CD4-positive, alpha-beta memory T cell (primary cell): ENCODE measurements at regions not wholly inside any gene's neighbourhood (a gene's known extent, or its start where the extent isn't known, plus 50 kb on each side); places are given as distances from the start of the nearest gene placed in this dataset.

Experiments used
- CTCF ChIA-PET: fragments of 350-600 bp; sonication (Branson Sonifier 250); formaldehyde crosslinking; loops from one replicate; lab custom pipeline; 2021; ENCODE audit warnings: inconsistent platforms; ENCODE audit not compliant: partially characterized antibody; lab: Charles Lee
- POLR2A ChIA-PET: fragments of 350-600 bp; sonication (Branson Sonifier 250); formaldehyde crosslinking; loops from one replicate; lab custom pipeline; 2021; ENCODE audit not compliant: partially characterized antibody; lab: Charles Lee
- DNase-seq, 5 donors: peaks; one replicate each; pipeline versions ENCODE4 v3.0.0 to v3.0.0-alpha.2; 2020 to 2022; ENCODE audit warnings: mixed read lengths in 1 of 5
- H3K27ac ChIP-seq: one replicate; pipeline ENCODE4 v1.7.0; 2013; ENCODE audit warnings: low read depth, low read length
- H3K27me3 ChIP-seq: 2 replicates; pipeline ENCODE4 v1.7.0; 2013; ENCODE audit warnings: mild to moderate bottlenecking, low read length, moderate library complexity; ENCODE audit not compliant: insufficient read depth
- H3K36me3 ChIP-seq: 2 replicates; pipeline ENCODE4 v1.7.0; 2013; ENCODE audit warnings: mild to moderate bottlenecking, low read length, moderate library complexity; ENCODE audit not compliant: insufficient read depth
- H3K4me1 ChIP-seq: 2 replicates; pipeline ENCODE4 v1.7.0; 2013; ENCODE audit warnings: mild to moderate bottlenecking, low read length, moderate library complexity; ENCODE audit not compliant: insufficient read depth
- H3K4me3 ChIP-seq, 2 donors: one replicate each; pipeline ENCODE4 v1.7.0; 2013; ENCODE audit warnings: low read length in 2 of 2, mild to moderate bottlenecking in 1 of 2
- H3K9me3 ChIP-seq, 2 donors: one replicate each; pipeline ENCODE4 v1.7.0; 2013; ENCODE audit warnings: low read length in 2 of 2, control low read depth in 1 of 2; ENCODE audit not compliant: control insufficient read depth in 1 of 2
- H3K27ac Mint-ChIP-seq, 7 donors: one replicate each; pipeline ENCODE4 v1.8.0; 2020 to 2021; ENCODE audit warnings: mixed read lengths in 7 of 7, mild to moderate bottlenecking in 6 of 7, inconsistent platforms in 3 of 7, moderate library complexity in 3 of 7
- H3K27me3 Mint-ChIP-seq, 2 donors: one replicate each; pipeline ENCODE4 v1.8.0; 2020 to 2021; ENCODE audit warnings: mixed read lengths in 2 of 2
- H3K36me3 Mint-ChIP-seq, 2 donors: one replicate each; pipeline ENCODE4 v1.8.0; 2020 to 2021; ENCODE audit warnings: mixed read lengths in 2 of 2, inconsistent platforms in 1 of 2, mild to moderate bottlenecking in 1 of 2
- H3K4me1 Mint-ChIP-seq, 4 donors: one replicate each; pipeline ENCODE4 v1.8.0; 2020 to 2021; ENCODE audit warnings: mixed read lengths in 4 of 4, mild to moderate bottlenecking in 1 of 4
- H3K4me3 Mint-ChIP-seq, 8 donors: one replicate each; pipeline ENCODE4 v1.8.0; 2020 to 2021; ENCODE audit warnings: mixed read lengths in 8 of 8, mild to moderate bottlenecking in 7 of 8, moderate library complexity in 6 of 8, inconsistent platforms in 3 of 8
- H3K9me3 Mint-ChIP-seq, 8 donors: one replicate each; pipeline ENCODE4 v1.8.0; 2020 to 2021; ENCODE audit warnings: mixed read lengths in 8 of 8, mild to moderate bottlenecking in 5 of 8, inconsistent platforms in 3 of 8, moderate library complexity in 1 of 8
- intact Hi-C: fragments of 100-400 bp; cut with micrococcal nuclease; formaldehyde crosslinking; loops from one replicate; pipeline ENCODE4 v1.15.1; 2023

DNA sequence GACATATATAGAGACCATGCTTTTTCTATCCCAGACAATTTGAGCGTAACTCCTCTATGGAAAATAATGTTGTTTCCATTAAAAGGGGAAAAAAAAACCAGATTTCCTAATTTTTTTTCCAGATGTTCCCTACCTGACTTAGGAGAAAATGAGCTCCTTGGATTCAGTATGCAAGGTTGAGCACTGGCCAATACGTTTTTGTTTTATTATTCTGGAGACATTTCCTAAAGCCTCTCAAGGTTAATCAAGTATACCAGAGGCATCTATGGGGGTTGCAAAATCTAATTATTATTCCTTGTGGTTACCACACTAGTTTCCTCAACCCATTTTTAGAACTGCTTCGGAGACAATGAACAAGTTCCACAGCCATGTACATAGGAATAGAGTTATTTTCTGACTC, 291.3 kb downstream of the SLC16A7 start:
- Mint-ChIP-seq H3K27ac (no peak overlapping the region), H3K9me3 (peaks cover 0 to 6% (median 0%) of the 10 kb centered on the region in 8 donors), H3K36me3 (no peaks in the 10 kb centered on the region), H3K4me3 (no peak overlapping the region), H3K4me1 (no peaks in the 10 kb centered on the region), H3K27me3 (no peaks in the 10 kb centered on the region)
- H3K9me3 ChIP-seq: no peaks in the 10 kb centered on the region
- no peaks in the 10 kb centered on the region for H3K36me3 ChIP-seq
- no peak overlapping the region for H3K27ac ChIP-seq
- H3K4me3 ChIP-seq: no peak overlapping the region
- DNase-seq: no peak
- H3K27me3 ChIP-seq: no peaks in the 10 kb centered on the region
- ChIA-PET POLR2A (no interaction called here), CTCF (no interaction called here)
- intact Hi-C loops: no loop called here
- H3K4me1 ChIP-seq: no peaks in the 10 kb centered on the region

- H3K27ac ChIP-seq: no peak overlapping the region
- DNase-seq: no peak
- H3K36me3 ChIP-seq: no peaks in the 10 kb centered on the region
- no peaks in the 10 kb centered on the region for H3K4me1 ChIP-seq
- no peak overlapping the region for H3K4me3 Mint-ChIP-seq
- no peaks in the 10 kb centered on the region for H3K27me3 Mint-ChIP-seq
- no peak overlapping the region for H3K4me3 ChIP-seq
- H3K27me3 ChIP-seq: no peaks in the 10 kb centered on the region
- no peaks in the 10 kb centered on the region for H3K9me3 ChIP-seq
- ChIA-PET POLR2A (no interaction called here), CTCF (no interaction called here)
- no peaks in the 10 kb centered on the region for H3K36me3 Mint-ChIP-seq
- intact Hi-C loops: no loop called here
- no peaks in the 10 kb centered on the region for H3K4me1 Mint-ChIP-seq
- H3K9me3 Mint-ChIP-seq: peaks cover 0 to 6% (median 0%) of the 10 kb centered on the region in 8 donors
- H3K27ac Mint-ChIP-seq: no peak overlapping the region
Measured at GRCh38 chr12:59890896-59891579, 295.2 kb downstream of the SLC16A7 start.

DNA sequence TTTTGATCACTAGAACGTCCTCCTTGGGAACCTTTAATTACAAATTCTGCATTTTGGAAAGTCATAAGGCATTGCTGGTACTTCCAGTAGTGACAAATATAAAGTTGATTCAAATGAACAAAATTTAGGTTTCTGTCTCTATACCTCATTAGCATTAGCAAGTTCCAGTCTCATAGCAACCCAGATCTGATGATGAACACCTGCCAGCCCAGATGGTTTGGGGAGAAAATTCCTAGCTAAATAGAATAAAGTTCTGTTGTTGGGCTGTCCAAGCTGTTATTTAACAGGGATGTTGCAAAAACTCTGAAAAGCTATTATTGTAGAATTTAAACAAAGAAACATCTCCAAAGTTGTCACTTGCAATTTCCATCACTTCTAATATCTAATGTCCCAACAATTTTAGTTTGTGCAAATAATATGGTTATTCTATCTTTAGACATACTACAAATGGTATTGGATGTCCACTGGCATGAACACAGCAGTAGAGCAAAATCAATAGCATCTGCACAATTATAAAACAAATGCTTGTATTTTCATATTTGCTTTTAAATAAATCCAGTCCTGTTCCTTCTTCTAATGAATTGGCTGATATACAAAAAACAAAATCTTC, 299.4 kb downstream of the SLC16A7 start:
- no peak overlapping the region for H3K4me3 ChIP-seq
- H3K36me3 Mint-ChIP-seq: no peaks in the 10 kb centered on the region
- CTCF ChIA-PET: no interaction called here
- no peaks in the 10 kb centered on the region for H3K4me1 Mint-ChIP-seq
- peaks cover 0 to 2% (median 0%) of the 10 kb centered on the region in 8 donors for H3K9me3 Mint-ChIP-seq
- H3K27me3 Mint-ChIP-seq: peaks cover 0 to 1% of the 10 kb centered on the region in 2 donors
- POLR2A ChIA-PET: no interaction called here
- intact Hi-C loops: no loop called here
- H3K9me3 ChIP-seq: no peaks in the 10 kb centered on the region
- H3K4me3 Mint-ChIP-seq: no peak overlapping the region
- H3K4me1 ChIP-seq: no peaks in the 10 kb centered on the region
- no peak for DNase-seq
- H3K27ac ChIP-seq: no peak overlapping the region
- H3K27ac Mint-ChIP-seq: no peak overlapping the region
- H3K27me3 ChIP-seq: no peaks in the 10 kb centered on the region
- H3K36me3 ChIP-seq: no peaks in the 10 kb centered on the region

DNA sequence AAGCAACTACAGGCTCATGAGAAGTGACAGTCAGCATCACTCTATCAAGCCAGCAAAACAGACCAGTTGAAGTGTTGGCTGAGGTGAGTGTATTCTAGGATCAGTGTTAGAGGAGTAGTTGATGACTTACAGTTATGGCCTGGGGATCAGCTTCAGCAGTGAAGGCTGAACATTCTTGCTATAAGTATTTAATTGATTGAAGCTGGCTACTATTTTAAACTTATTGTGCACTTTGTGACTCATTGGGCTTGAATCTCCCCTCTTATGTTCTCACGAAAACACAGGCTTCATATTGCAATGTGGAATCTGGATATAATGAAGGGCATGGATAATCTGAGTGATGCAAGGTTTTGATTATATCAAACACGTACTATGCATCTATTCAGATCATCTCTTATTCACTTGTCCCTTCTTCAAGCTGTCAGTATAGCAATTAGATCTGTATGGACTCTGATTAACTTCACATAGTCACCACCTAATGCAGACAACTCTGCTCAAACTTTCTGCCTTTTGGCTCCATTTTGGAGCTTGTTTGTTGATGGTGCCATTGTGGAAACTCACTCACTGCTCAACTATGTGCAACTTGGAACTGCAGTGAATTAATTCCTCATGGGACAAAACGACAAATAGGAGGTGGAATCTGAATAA, 309.2 kb downstream of the SLC16A7 start:
- intact Hi-C loops: no loop called here
- Histone ChIP-seq H3K4me1 (no peaks in the 10 kb centered on the region), H3K9me3 (no peaks in the 10 kb centered on the region), H3K27me3 (no peaks in the 10 kb centered on the region), H3K4me3 (no peak overlapping the region), H3K36me3 (no peaks in the 10 kb centered on the region), H3K27ac (no peak overlapping the region)
- Mint-ChIP-seq H3K36me3 (no peaks in the 10 kb centered on the region), H3K4me3 (no peak overlapping the region), H3K4me1 (no peaks in the 10 kb centered on the region), H3K27me3 (no peaks in the 10 kb centered on the region), H3K27ac (no peak overlapping the region), H3K9me3 (peaks cover 0 to 5% (median 0%) of the 10 kb centered on the region in 8 donors)
- CTCF ChIA-PET: no interaction called here
- DNase-seq: no peak
- POLR2A ChIA-PET: no interaction called here

DNA sequence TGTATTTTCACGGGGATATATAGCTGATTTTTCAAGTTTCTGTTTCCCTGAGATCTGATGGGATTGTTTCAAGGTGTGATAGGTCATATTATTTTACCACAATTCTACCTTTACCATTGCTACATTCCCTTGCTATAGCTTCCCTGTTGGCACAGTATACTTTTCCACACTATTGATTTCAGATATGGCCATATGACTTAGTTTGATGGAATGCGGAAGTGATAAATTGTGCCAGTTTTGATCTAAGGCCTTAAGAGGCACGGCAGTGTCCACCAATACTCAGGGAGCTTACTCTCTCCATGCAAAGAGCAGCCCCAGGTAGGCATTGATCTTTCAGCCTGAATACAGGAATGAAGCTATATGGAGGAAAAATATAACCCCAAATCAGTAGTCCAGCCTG, 315.7 kb downstream of the SLC16A7 start:
- no peaks in the 10 kb centered on the region for H3K36me3 ChIP-seq

DNA sequence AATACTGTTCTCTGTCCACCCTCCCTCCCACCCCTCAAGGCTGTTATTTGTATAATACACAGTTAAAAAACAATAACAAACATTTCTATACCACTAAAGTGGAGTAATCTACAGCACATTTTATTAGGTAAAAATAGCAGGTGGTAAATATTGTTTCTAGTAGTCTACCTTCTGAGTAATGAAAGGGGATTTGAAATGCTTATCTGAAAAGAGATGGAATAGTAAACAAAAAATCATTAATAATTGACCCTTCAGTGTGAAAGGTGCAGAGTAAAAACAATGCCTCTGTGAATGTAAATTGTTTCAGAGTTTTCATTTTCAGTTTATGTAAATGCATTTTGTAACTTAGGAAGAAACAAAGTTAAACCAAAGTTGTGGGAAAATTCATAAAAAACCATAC, 321.2 kb downstream of the SLC16A7 start:
- Histone ChIP-seq H3K4me1 (no peaks in the 10 kb centered on the region), H3K36me3 (no peaks in the 10 kb centered on the region), H3K27me3 (no peaks in the 10 kb centered on the region), H3K4me3 (no peak overlapping the region), H3K9me3 (no peaks in the 10 kb centered on the region), H3K27ac (no peak overlapping the region)
- DNase-seq: no peak
- CTCF ChIA-PET: no interaction called here
- H3K36me3 Mint-ChIP-seq: no peaks in the 10 kb centered on the region
- H3K9me3 Mint-ChIP-seq: peaks cover 0 to 18% (median 5%) of the 10 kb centered on the region in 8 donors
- no peak overlapping the region for H3K4me3 Mint-ChIP-seq
- intact Hi-C loops: no loop called here
- POLR2A ChIA-PET: no interaction called here
- H3K27me3 Mint-ChIP-seq: no peaks in the 10 kb centered on the region
- no peaks in the 10 kb centered on the region for H3K4me1 Mint-ChIP-seq
- H3K27ac Mint-ChIP-seq: no peak overlapping the region

More for the DNA sequence above, 315.7 kb downstream of the SLC16A7 start:
- no peak overlapping the region for H3K27ac ChIP-seq
- Mint-ChIP-seq H3K36me3 (no peaks in the 10 kb centered on the region), H3K27me3 (no peaks in the 10 kb centered on the region), H3K27ac (no peak overlapping the region), H3K4me3 (no peak overlapping the region), H3K4me1 (no peaks in the 10 kb centered on the region), H3K9me3 (peaks cover 0 to 2% (median 0%) of the 10 kb centered on the region in 8 donors)
- H3K27me3 ChIP-seq: no peaks in the 10 kb centered on the region
- POLR2A ChIA-PET: no interaction called here
- no peaks in the 10 kb centered on the region for H3K9me3 ChIP-seq
- intact Hi-C loops: no loop called here
- H3K4me3 ChIP-seq: no peak overlapping the region
- no peak for DNase-seq
- CTCF ChIA-PET: no interaction called here
- H3K4me1 ChIP-seq: no peaks in the 10 kb centered on the region

GRCh38 chr12:59927032-59927431, 331.2 kb downstream of the SLC16A7 start:
- peaks cover 0 to 14% (median 1%) of the 10 kb centered on the region in 8 donors for H3K9me3 Mint-ChIP-seq
- Histone ChIP-seq H3K4me3 (no peak overlapping the region), H3K4me1 (no peaks in the 10 kb centered on the region), H3K27me3 (no peaks in the 10 kb centered on the region), H3K36me3 (no peaks in the 10 kb centered on the region), H3K9me3 (no peaks in the 10 kb centered on the region), H3K27ac (no peak overlapping the region)
- ChIA-PET CTCF (no interaction called here), POLR2A (no interaction called here)
- no peak for DNase-seq
- H3K4me3 Mint-ChIP-seq: no peak overlapping the region
- H3K27me3 Mint-ChIP-seq: no peaks in the 10 kb centered on the region
- no peak overlapping the region for H3K27ac Mint-ChIP-seq
- no peaks in the 10 kb centered on the region for H3K4me1 Mint-ChIP-seq
- intact Hi-C loops: no loop called here
- H3K36me3 Mint-ChIP-seq: no peaks in the 10 kb centered on the region
